Erythroblast (primary cell): ENCODE measurements at regions not wholly inside any gene's neighbourhood (a gene's known extent, or its start where the extent isn't known, plus 50 kb on each side); places are given as distances from the start of the nearest gene placed in this dataset.

Experiments used
- GATA1 ChIP-seq: IDR thresholded peaks from 2 replicates; pipeline ENCODE4 v1.6.1; 2011; ENCODE audit warnings: low read depth, mild to moderate bottlenecking, control low read depth, low read length, moderate library complexity
- POLR2A ChIP-seq: IDR thresholded peaks from 2 replicates; pipeline ENCODE4 v1.6.1; 2011; ENCODE audit warnings: mild to moderate bottlenecking, low read length

DNA sequence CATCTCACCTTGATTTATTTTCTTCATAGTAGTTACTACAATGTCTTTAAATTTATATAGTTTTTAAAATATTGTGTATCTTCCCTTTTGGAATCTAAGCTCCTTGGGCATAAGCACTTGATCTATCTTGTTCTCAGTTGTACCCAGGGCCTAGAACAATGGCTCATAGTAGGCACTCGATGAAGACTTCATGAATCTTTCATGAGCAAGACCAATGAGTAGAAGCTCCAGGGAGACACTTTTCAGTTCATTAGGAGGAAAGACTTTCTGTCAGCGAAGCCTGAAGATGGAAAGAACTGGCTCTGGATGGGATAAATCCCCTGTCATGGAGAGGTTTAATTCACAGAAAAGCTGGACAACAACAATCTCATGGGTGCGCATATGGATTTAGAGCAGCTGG is 140.2 kb upstream of the CRY1 start:
- no peak for TF ChIP-seq POLR2A
- no peak for TF ChIP-seq GATA1
